D721Med (cell line): ENCODE measurements at regions not wholly inside any gene's neighbourhood (a gene's known extent, or its start where the extent isn't known, plus 50 kb on each side); places are given as distances from the start of the nearest gene placed in this dataset.
"Not testable (repeated sequence)": the region's sequence is repeated elsewhere in the genome, so short reads cannot be mapped to it uniquely, and the experiment has no call there.

Experiments
- DNase-seq: peaks from one replicate; pipeline ENCODE4 v3.0.0; 2011; ENCODE audit warnings: low spot score; ENCODE audit not compliant: insufficient read length
- FAIRE-seq: peaks from 2 replicates; lab custom pipeline; 2011; peaks lifted over from hg19 to GRCh38; lab: Jason Lieb, UNC
- CTCF ChIP-seq: IDR thresholded peaks from 2 replicates; pipeline ENCODE4 v1.5.1; 2012; ENCODE audit warnings: mild to moderate bottlenecking, control low read depth; ENCODE audit not compliant: insufficient read depth; ENCODE audit errors: missing control alignments

GRCh38 chr2:78757640-78758039 lies 267.9 kb upstream of the REG3G start:
- no peak for TF ChIP-seq CTCF
- no peak for FAIRE-seq
- no peak for DNase-seq

- FAIRE-seq, result not testable (repeated sequence)
Observed at GRCh38 chr2:78758765-78759164, 266.7 kb upstream of the REG3G start.

GRCh38 chr2:78766459-78766858 lies 259.0 kb upstream of the REG3G start:
- FAIRE-seq, result no peak
- no peak for TF ChIP-seq CTCF
- DNase-seq, result no peak

More at GRCh38 chr2:78758765-78759164, 266.7 kb upstream of the REG3G start:
- not testable (repeated sequence) for DNase-seq

GRCh38 chr2:78768016-78768415 lies 257.5 kb upstream of the REG3G start:
- FAIRE-seq, result no peak
- no peak for DNase-seq

GRCh38 chr2:78775291-78775690 lies 250.2 kb upstream of the REG3G start:
- DNase-seq (no peak), FAIRE-seq (no peak)
- no peak for TF ChIP-seq CTCF

More at GRCh38 chr2:78768016-78768415, 257.5 kb upstream of the REG3G start:
- no peak for TF ChIP-seq CTCF

- DNase-seq, result no peak
- no peak for TF ChIP-seq CTCF
- FAIRE-seq, result no peak
Observed at GRCh38 chr2:78778756-78779510, 246.6 kb upstream of the REG3G start.

GRCh38 chr2:78779761-78780160 lies 245.7 kb upstream of the REG3G start:
- no peak for FAIRE-seq
- no peak for DNase-seq
- TF ChIP-seq CTCF, result no peak
